ENCODE measurements at regions not wholly inside any gene's neighbourhood (a gene's known extent, or its start where the extent isn't known, plus 50 kb on each side); places are given as distances from the start of the nearest gene placed in this dataset.

- Histone ChIP-seq H3K27ac (ENCODE audit: low read depth, low read length) (no peak overlapping the region), H3K4me3 (ENCODE audit: low read depth, low read length) (no peak overlapping the region)
- CTCF ChIA-PET, result no interaction called here
Observed at GRCh38 chr5:104739905-104740304, 1177.3 kb upstream of the NUDT12 start.

GRCh38 chr5:104739503-104739902, 1176.9 kb upstream of the NUDT12 start:
- CTCF ChIA-PET, result no interaction called here
- Histone ChIP-seq H3K9me3 (ENCODE audit: control insufficient read depth, insufficient read depth, low read length) (no peaks in the 10 kb centered on the region), H3K27ac (ENCODE audit: low read depth, low read length) (no peak overlapping the region), H3K4me3 (ENCODE audit: low read depth, low read length) (no peak overlapping the region), H3K27me3 (ENCODE audit: control insufficient read depth, insufficient read depth, low read length) (no peaks in the 10 kb centered on the region)
- POLR2A ChIA-PET, result no interaction called here
- TF ChIP-seq, protein P1, sequence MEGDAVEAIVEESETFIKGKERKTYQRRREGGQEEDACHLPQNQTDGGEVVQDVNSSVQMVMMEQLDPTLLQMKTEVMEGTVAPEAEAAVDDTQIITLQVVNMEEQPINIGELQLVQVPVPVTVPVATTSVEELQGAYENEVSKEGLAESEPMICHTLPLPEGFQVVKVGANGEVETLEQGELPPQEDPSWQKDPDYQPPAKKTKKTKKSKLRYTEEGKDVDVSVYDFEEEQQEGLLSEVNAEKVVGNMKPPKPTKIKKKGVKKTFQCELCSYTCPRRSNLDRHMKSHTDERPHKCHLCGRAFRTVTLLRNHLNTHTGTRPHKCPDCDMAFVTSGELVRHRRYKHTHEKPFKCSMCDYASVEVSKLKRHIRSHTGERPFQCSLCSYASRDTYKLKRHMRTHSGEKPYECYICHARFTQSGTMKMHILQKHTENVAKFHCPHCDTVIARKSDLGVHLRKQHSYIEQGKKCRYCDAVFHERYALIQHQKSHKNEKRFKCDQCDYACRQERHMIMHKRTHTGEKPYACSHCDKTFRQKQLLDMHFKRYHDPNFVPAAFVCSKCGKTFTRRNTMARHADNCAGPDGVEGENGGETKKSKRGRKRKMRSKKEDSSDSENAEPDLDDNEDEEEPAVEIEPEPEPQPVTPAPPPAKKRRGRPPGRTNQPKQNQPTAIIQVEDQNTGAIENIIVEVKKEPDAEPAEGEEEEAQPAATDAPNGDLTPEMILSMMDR (IDR thresholded peaks at IDR 0.05; ENCODE audit: low read depth, low read length), result no peak
- DNase-seq (ENCODE audit: low read depth, low spot score), result no peak

More at GRCh38 chr5:104739905-104740304, 1177.3 kb upstream of the NUDT12 start:
- POLR2A ChIA-PET, result no interaction called here
- Histone ChIP-seq H3K27me3 (ENCODE audit: control insufficient read depth, insufficient read depth, low read length) (no peaks in the 10 kb centered on the region), H3K9me3 (ENCODE audit: control insufficient read depth, insufficient read depth, low read length) (no peaks in the 10 kb centered on the region)
- DNase-seq (ENCODE audit: low read depth, low spot score), result no peak
- TF ChIP-seq, protein P1 (IDR thresholded peaks at IDR 0.05; ENCODE audit: low read depth, low read length), result no peak

DNA sequence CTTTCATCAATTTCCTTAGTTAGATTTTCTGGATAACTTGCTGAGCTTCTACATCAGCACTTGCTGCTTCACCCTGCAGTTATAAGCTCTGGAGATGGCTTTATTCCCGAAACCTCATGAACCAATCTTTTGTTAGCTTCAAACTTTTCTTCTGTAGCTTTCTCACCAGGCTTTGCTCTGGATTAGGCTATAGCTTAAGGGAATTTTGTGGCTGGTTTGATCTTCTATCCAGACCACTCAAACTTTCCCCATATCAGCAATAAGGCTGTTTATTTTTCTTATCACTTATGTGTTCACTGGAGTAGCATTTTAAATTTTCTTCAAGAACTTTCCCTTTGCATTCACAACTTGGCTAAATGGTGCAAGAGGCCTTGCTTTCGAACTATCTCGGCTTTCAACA, 1173.5 kb upstream of the NUDT12 start:
- Histone ChIP-seq H3K27ac (ENCODE audit: low read depth, low read length) (no peak overlapping the region), H3K4me3 (ENCODE audit: low read depth, low read length) (no peak overlapping the region), H3K27me3 (ENCODE audit: control insufficient read depth, insufficient read depth, low read length) (no peaks in the 10 kb centered on the region), H3K9me3 (ENCODE audit: control insufficient read depth, insufficient read depth, low read length) (no peaks in the 10 kb centered on the region)
- TF ChIP-seq, protein P1 (IDR thresholded peaks at IDR 0.05; ENCODE audit: low read depth, low read length), result no peak
- POLR2A ChIA-PET, result no interaction called here
- no peak for DNase-seq (ENCODE audit: low read depth, low spot score)
- CTCF ChIA-PET, result no interaction called here

DNA sequence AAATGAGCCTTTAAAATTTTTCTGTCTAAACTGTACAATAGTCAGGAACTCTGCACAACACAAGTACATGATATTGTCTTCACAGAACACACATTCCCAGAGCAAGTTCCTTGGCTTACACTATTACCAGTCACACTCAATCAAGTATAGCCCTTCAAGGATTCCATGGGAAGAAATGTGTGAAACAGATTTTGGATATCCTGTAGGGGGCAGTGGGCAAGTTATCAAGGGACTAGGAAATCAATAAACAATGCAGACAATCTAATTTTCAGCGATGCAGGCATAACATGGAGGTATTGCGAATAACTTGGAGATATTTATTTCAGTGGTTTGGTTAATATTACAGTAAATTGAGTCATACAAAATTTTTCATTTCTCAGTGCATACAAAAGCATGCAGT, 1171.5 kb upstream of the NUDT12 start:
- Histone ChIP-seq H3K9me3 (ENCODE audit: control insufficient read depth, insufficient read depth, low read length) (no peaks in the 10 kb centered on the region), H3K27ac (ENCODE audit: low read depth, low read length) (no peak overlapping the region), H3K27me3 (ENCODE audit: control insufficient read depth, insufficient read depth, low read length) (no peaks in the 10 kb centered on the region), H3K4me3 (ENCODE audit: low read depth, low read length) (no peak overlapping the region)
- CTCF ChIA-PET, result no interaction called here
- POLR2A ChIA-PET, result no interaction called here
- TF ChIP-seq, protein P1 (IDR thresholded peaks at IDR 0.05; ENCODE audit: low read depth, low read length), result no peak
- no peak for DNase-seq (ENCODE audit: low read depth, low spot score)

- no peak overlapping the region for H3K4me3 ChIP-seq (ENCODE audit: low read depth, low read length)
- TF ChIP-seq, protein P1 (IDR thresholded peaks at IDR 0.05; ENCODE audit: low read depth, low read length), result no peak
- no peaks in the 10 kb centered on the region for H3K27me3 ChIP-seq (ENCODE audit: control insufficient read depth, insufficient read depth, low read length)
- POLR2A ChIA-PET, result no interaction called here
- DNase-seq (ENCODE audit: low read depth, low spot score), result no peak
- H3K9me3 ChIP-seq (ENCODE audit: control insufficient read depth, insufficient read depth, low read length), result no peaks in the 10 kb centered on the region
- no peak overlapping the region for H3K27ac ChIP-seq (ENCODE audit: low read depth, low read length)
- CTCF ChIA-PET, result no interaction called here
Observed at GRCh38 chr5:104733063-104733669, 1170.6 kb upstream of the NUDT12 start.
